Epithelial cell of proximal tubule (primary cell): ENCODE measurements at regions not wholly inside any gene's neighbourhood (a gene's known extent, or its start where the extent isn't known, plus 50 kb on each side); places are given as distances from the start of the nearest gene placed in this dataset.

ENCODE experiments used
- DNase-seq: peaks from one replicate; pipeline ENCODE4 v3.0.0-alpha.2; 2011; ENCODE audit warnings: low read depth
- H3K4me3 ChIP-seq: 2 replicates; pipeline ENCODE4 v1.5.1; 2011; ENCODE audit warnings: low read depth, mild to moderate bottlenecking, low read length
- CTCF ChIP-seq: conservative IDR thresholded peaks from 2 replicates; pipeline ENCODE4 v1.5.1; 2012; ENCODE audit warnings: low read depth, mild to moderate bottlenecking, low read length

GRCh38 chr20:12433724-12434123 lies 516.0 kb downstream of the BTBD3 start:
- no peak overlapping the region for H3K4me3 ChIP-seq
- DNase-seq: no peak
- TF ChIP-seq CTCF: no peak

- TF ChIP-seq CTCF: no peak
- no peak for DNase-seq
- H3K4me3 ChIP-seq: no peak overlapping the region
Measured at GRCh38 chr20:12434672-12435071, 517.0 kb downstream of the BTBD3 start.

GRCh38 chr20:12435268-12435667 lies 517.6 kb downstream of the BTBD3 start:
- H3K4me3 ChIP-seq: no peak overlapping the region
- no peak for TF ChIP-seq CTCF
- no peak for DNase-seq

- no peak for TF ChIP-seq CTCF
- no peak overlapping the region for H3K4me3 ChIP-seq
- no peak for DNase-seq
Measured at GRCh38 chr20:12453711-12454110, 536.0 kb downstream of the BTBD3 start.

- H3K4me3 ChIP-seq: no peak overlapping the region
- DNase-seq: no peak
- TF ChIP-seq CTCF: no peak
Measured at GRCh38 chr20:12455148-12455547, 537.5 kb downstream of the BTBD3 start.

GRCh38 chr20:12458241-12458640 lies 540.5 kb downstream of the BTBD3 start:
- no peak for TF ChIP-seq CTCF
- DNase-seq: no peak
- no peak overlapping the region for H3K4me3 ChIP-seq

GRCh38 chr20:12464036-12464435 lies 544.7 kb upstream of the SPTLC3 start:
- no peak for TF ChIP-seq CTCF
- no peak for DNase-seq
- no peak overlapping the region for H3K4me3 ChIP-seq
